ENCODE measurements at regions not wholly inside any gene's neighbourhood (a gene's known extent, or its start where the extent isn't known, plus 50 kb on each side); places are given as distances from the start of the nearest gene placed in this dataset.

DNA sequence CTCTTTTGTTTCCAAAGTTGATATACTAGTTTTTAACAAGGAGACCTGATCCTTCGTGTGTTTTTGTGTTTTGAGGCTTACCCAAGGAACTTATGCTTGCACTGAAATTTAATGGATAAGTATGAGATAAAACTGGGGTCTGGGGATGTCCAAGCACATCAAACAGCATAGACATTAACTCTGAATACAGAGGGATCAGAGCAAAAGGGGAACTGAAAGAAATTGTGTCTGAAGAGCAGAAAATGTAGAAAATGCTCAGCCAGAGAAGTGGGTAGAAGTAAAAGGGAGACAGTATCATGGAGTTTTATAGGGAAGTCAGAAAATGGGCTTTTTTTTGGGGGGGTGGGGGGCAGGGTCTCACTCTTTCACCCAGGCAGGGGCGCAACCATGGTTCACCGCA is 695.4 kb downstream of the ARAP2 start:
- no peak for TF ChIP-seq TAF1 (IDR thresholded peaks at IDR 0.05; ENCODE audit: low read depth)
- no peak for TF ChIP-seq RAD21 (IDR thresholded peaks at IDR 0.05; ENCODE audit: low read depth)
- TF ChIP-seq CREB1 (IDR thresholded peaks at IDR 0.05; ENCODE audit: low read depth), result no peak
- no peak for TF ChIP-seq REST (IDR thresholded peaks at IDR 0.05; ENCODE audit: low read depth)
- no peak for TF ChIP-seq EP300 (IDR thresholded peaks at IDR 0.05; ENCODE audit: borderline replicate concordance)
- no peak for TF ChIP-seq YY1 (IDR thresholded peaks at IDR 0.05; ENCODE audit: low read depth)
- TF ChIP-seq EGR1 (IDR thresholded peaks at IDR 0.05), result no peak
- TF ChIP-seq, protein P1, sequence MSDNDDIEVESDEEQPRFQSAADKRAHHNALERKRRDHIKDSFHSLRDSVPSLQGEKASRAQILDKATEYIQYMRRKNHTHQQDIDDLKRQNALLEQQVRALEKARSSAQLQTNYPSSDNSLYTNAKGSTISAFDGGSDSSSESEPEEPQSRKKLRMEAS (IDR thresholded peaks at IDR 0.05), result no peak
- TF ChIP-seq FOXM1 (IDR thresholded peaks at IDR 0.05; ENCODE audit: borderline replicate concordance, low read depth), result no peak
- TF ChIP-seq NFIC (IDR thresholded peaks at IDR 0.05), result no peak
- TF ChIP-seq USF1 (IDR thresholded peaks at IDR 0.05), result no peak
- TF ChIP-seq CEBPB (IDR thresholded peaks at IDR 0.05), result no peak
- TF ChIP-seq TEAD4 (IDR thresholded peaks at IDR 0.05), result no peak
- no peak for TF ChIP-seq TCF12 (IDR thresholded peaks at IDR 0.05; ENCODE audit: low read depth)
